IMR-90 (cell line): ENCODE measurements at regions not wholly inside any gene's neighbourhood (a gene's known extent, or its start where the extent isn't known, plus 50 kb on each side); places are given as distances from the start of the nearest gene placed in this dataset.

ENCODE experiments used
- ATAC-seq: fragments of 200-7000 bp; cut with Tn5 transposase; 2 replicates; pipeline ENCODE4 v1.9.1; 2020; ENCODE audit warnings: low read depth, mild to moderate bottlenecking, moderate library complexity
- BruUV-seq: library from RNA; stranded (reverse); fragments of 400-500 nt; replicated peaks from 2 replicates; lab custom pipeline; 2021; lab: Mats Ljungman, UMichigan
- CTCF ChIA-PET: fragments of 300-600 bp; formaldehyde crosslinking; extraction: SDS; loops from one replicate; lab custom pipeline; 2021; ENCODE audit warnings: antibody characterized with exemption; lab: Yijun Ruan, JAX
- POLR2A ChIA-PET: fragments of 300-600 bp; sonication (Branson Sonifier 250); formaldehyde crosslinking; loops from one replicate; lab custom pipeline; 2022; ENCODE audit warnings: antibody characterized with exemption; ENCODE audit not compliant: unreplicated experiment; lab: Charles Lee
- DNase-seq: peaks from one replicate; pipeline ENCODE4 v3.0.0; 2013
- H2AFZ ChIP-seq: replicated peaks from 2 replicates; pipeline ENCODE3; 2013; ENCODE audit warnings: low read length, mild to moderate bottlenecking; ENCODE audit not compliant: poor library complexity
- H2AK5ac ChIP-seq: 2 replicates; pipeline ENCODE4 v1.6.1; 2013; ENCODE audit warnings: low read depth, low read length, inconsistent platforms
- H2AK9ac ChIP-seq: replicated peaks from 2 replicates; pipeline ENCODE3; 2013; ENCODE audit warnings: mild to moderate bottlenecking, low read depth, low read length, moderate library complexity; ENCODE audit not compliant: poor library complexity
- H2BK120ac ChIP-seq: 2 replicates; pipeline ENCODE4 v1.6.1; 2013; ENCODE audit warnings: low read depth, low read length, inconsistent platforms
- H2BK15ac ChIP-seq: 3 replicates; pipeline ENCODE4 v1.6.1; 2013; ENCODE audit warnings: low read depth, low read length, inconsistent platforms
- H2BK20ac ChIP-seq: 2 replicates; pipeline ENCODE4 v1.6.1; 2013; ENCODE audit warnings: low read depth, mild to moderate bottlenecking, inconsistent platforms, low read length, moderate library complexity
- H2BK5ac ChIP-seq: 2 replicates; pipeline ENCODE4 v1.6.1; 2013; ENCODE audit warnings: mild to moderate bottlenecking, low read depth, low read length, inconsistent platforms; ENCODE audit not compliant: poor library complexity, severe bottlenecking
- H3K14ac ChIP-seq: replicated peaks from 2 replicates; pipeline ENCODE4 v1.6.1; 2013; ENCODE audit warnings: low read depth, low read length, inconsistent platforms
- H3K18ac ChIP-seq: 2 replicates; pipeline ENCODE4 v1.6.1; 2013; ENCODE audit warnings: low read depth, low read length, control low read depth
- H3K23ac ChIP-seq: 2 replicates; pipeline ENCODE4 v1.6.1; 2013; ENCODE audit warnings: low read depth, low read length, inconsistent platforms
- H3K27ac ChIP-seq: 2 replicates; pipeline ENCODE4 v1.5.1; 2013; ENCODE audit warnings: mild to moderate bottlenecking, control low read depth, low read length; ENCODE audit not compliant: insufficient read depth
- H3K27me3 ChIP-seq: 2 replicates; pipeline ENCODE4 v1.6.1; 2013; ENCODE audit warnings: low read length; ENCODE audit not compliant: control insufficient read depth, insufficient read depth
- H3K36me3 ChIP-seq: 2 replicates; pipeline ENCODE4 v1.6.1; 2013; ENCODE audit warnings: low read length, mixed read lengths; ENCODE audit not compliant: control insufficient read depth, insufficient read depth
- H3K4ac ChIP-seq: 2 replicates; pipeline ENCODE4 v1.6.1; 2013; ENCODE audit warnings: low read depth, low read length, inconsistent platforms
- H3K4me1 ChIP-seq: 2 replicates; pipeline ENCODE4 v1.6.1; 2013; ENCODE audit warnings: low read length, mixed read lengths; ENCODE audit not compliant: control insufficient read depth, insufficient read depth
- H3K4me2 ChIP-seq: 2 replicates; pipeline ENCODE4 v1.6.1; 2013; ENCODE audit warnings: low read depth, mild to moderate bottlenecking, control low read depth, low read length, moderate library complexity
- H3K4me3 ChIP-seq: 2 replicates; pipeline ENCODE4 v1.5.1; 2013; ENCODE audit warnings: low read depth, mild to moderate bottlenecking, control low read depth, low read length, moderate library complexity; ENCODE audit not compliant: insufficient read depth
- H3K56ac ChIP-seq: 2 replicates; pipeline ENCODE4 v1.6.1; 2013; ENCODE audit warnings: low read length, inconsistent platforms; ENCODE audit not compliant: insufficient read depth; ENCODE audit errors: extremely low read depth
- H3K79me1 ChIP-seq, 2 experiments: 2 replicates each; pipeline ENCODE4 v1.6.1; 2013; ENCODE audit warnings: low read length in 2 of 2, inconsistent platforms in 1 of 2, low read depth in 1 of 2
- H3K9ac ChIP-seq: 2 replicates; pipeline ENCODE4 v1.6.1; 2013; ENCODE audit warnings: low read depth, low read length, control low read depth
- H3K9me1 ChIP-seq: 2 replicates; pipeline ENCODE4 v1.6.1; 2013; ENCODE audit warnings: low read length, inconsistent platforms; ENCODE audit not compliant: insufficient read depth
- H3K9me3 ChIP-seq: 2 replicates; pipeline ENCODE4 v1.6.1; 2013; ENCODE audit warnings: low read length; ENCODE audit not compliant: control insufficient read depth, insufficient read depth
- H4K20me1 ChIP-seq: 2 replicates; pipeline ENCODE4 v1.6.1; 2013; ENCODE audit warnings: low read length, inconsistent platforms; ENCODE audit not compliant: insufficient read depth
- H4K5ac ChIP-seq: 2 replicates; pipeline ENCODE4 v1.6.1; 2013; ENCODE audit warnings: mild to moderate bottlenecking, low read depth, low read length, control low read depth
- H4K8ac ChIP-seq, 2 experiments: 2 replicates each; pipeline ENCODE4 v1.6.1; 2013; ENCODE audit warnings: low read depth in 2 of 2, low read length in 2 of 2, control low read depth in 1 of 2, inconsistent platforms in 1 of 2
- H4K91ac ChIP-seq: 2 replicates; pipeline ENCODE4 v1.6.1; 2013; ENCODE audit warnings: low read depth, low read length, inconsistent platforms; ENCODE audit not compliant: insufficient read depth
- BHLHE40 ChIP-seq: fragments of 150-350 bp; IDR thresholded peaks from 2 replicates; pipeline ENCODE4 v1.6.1; 2016; ENCODE audit warnings: mild to moderate bottlenecking, low read depth, low read length
- CEBPB ChIP-seq: IDR thresholded peaks from 2 replicates; pipeline ENCODE4 v1.6.1; 2012; ENCODE audit warnings: low read depth, low read length, improper control_type of control experiment
- CHD1 ChIP-seq: IDR thresholded peaks from 2 replicates; pipeline ENCODE4 v1.6.1; 2012; ENCODE audit warnings: low read depth, low read length, improper control_type of control experiment
- FOS ChIP-seq: fragments of 150-350 bp; IDR thresholded peaks from 2 replicates; pipeline ENCODE4 v1.6.1; 2016; ENCODE audit warnings: low read depth, low read length
- MAFK ChIP-seq: IDR thresholded peaks from 2 replicates; pipeline ENCODE4 v1.6.1; 2012; ENCODE audit warnings: low read depth, low read length, improper control_type of control experiment
- MAZ ChIP-seq: IDR thresholded peaks from 2 replicates; pipeline ENCODE4 v1.6.1; 2012; ENCODE audit warnings: low read depth, mild to moderate bottlenecking, low read length, improper control_type of control experiment, moderate library complexity, borderline replicate concordance
- MXI1 ChIP-seq: IDR thresholded peaks from 2 replicates; pipeline ENCODE4 v1.6.1; 2012; ENCODE audit warnings: low read depth, mild to moderate bottlenecking, low read length, moderate library complexity, borderline replicate concordance
- NFE2L2 ChIP-seq: fragments of 150-350 bp; IDR thresholded peaks from 2 replicates; pipeline ENCODE4 v1.6.1; 2016; ENCODE audit warnings: low read depth, mild to moderate bottlenecking, low read length
- POLR2A ChIP-seq: IDR thresholded peaks from 2 replicates; pipeline ENCODE4 v1.6.1; 2012; ENCODE audit warnings: mild to moderate bottlenecking, low read depth, low read length
- RAD21 ChIP-seq: IDR thresholded peaks from 2 replicates; pipeline ENCODE4 v1.6.1; 2012; ENCODE audit warnings: low read length, improper control_type of control experiment
- RCOR1 ChIP-seq: IDR thresholded peaks from 2 replicates; pipeline ENCODE4 v1.6.1; 2012; ENCODE audit warnings: mild to moderate bottlenecking, low read length, improper control_type of control experiment; ENCODE audit not compliant: insufficient replicate concordance
- RFX5 ChIP-seq: IDR thresholded peaks from 2 replicates; pipeline ENCODE4 v1.8.0; 2012; ENCODE audit warnings: low read depth, mild to moderate bottlenecking, low read length, moderate library complexity
- SMC3 ChIP-seq: fragments of 150-350 bp; IDR thresholded peaks from 2 replicates; pipeline ENCODE4 v1.6.1; 2016; ENCODE audit warnings: low read depth, mild to moderate bottlenecking, antibody characterized with exemption, low read length, moderate library complexity
- WGBS, 2 experiments: methylation state at CpG; one replicate each; pipeline versions ENCODE4 v1.1.5 to v1.1.7; 2013; ENCODE audit warnings: missing lambda C conversion rate in 2 of 2; ENCODE audit not compliant: insufficient read length in 1 of 2; ENCODE audit errors: extremely low coverage in 2 of 2; 5-methylcytosine and 5-hydroxymethylcytosine counted together
- dilution Hi-C: fragments of 300-500 bp; cut with HindIII; formaldehyde crosslinking; loops from one replicate; pipeline ENCODE4 v1.14.3; 2018; ENCODE audit warnings: low sequenced_read_pairs; ENCODE audit not compliant: unreplicated experiment
- in situ Hi-C: fragments of 300-500 bp; cut with MboI; formaldehyde crosslinking; loops from 3 replicates; pipeline ENCODE4 v1.14.3; 2019; ENCODE audit warnings: low sequenced_read_pairs, inconsistent platforms, mixed read lengths
- intact Hi-C: fragments of 100-400 bp; cut with micrococcal nuclease; formaldehyde crosslinking; loops from 2 replicates; pipeline ENCODE4 v1.10.0; 2022
- TF ChIP-seq, protein P1 (sequence below): fragments of 150-350 bp; IDR thresholded peaks from 2 replicates; pipeline ENCODE4 v1.6.1; 2016; ENCODE audit warnings: low read depth, mild to moderate bottlenecking, low read length, moderate library complexity, borderline replicate concordance
- TF ChIP-seq, protein P2 (sequence below): fragments of 150-350 bp; IDR thresholded peaks from 2 replicates; pipeline ENCODE4 v1.6.1; 2017; ENCODE audit warnings: mild to moderate bottlenecking, antibody characterized with exemption, low read length, low read depth
- TF ChIP-seq, protein P3 (sequence below): conservative IDR thresholded peaks from 2 replicates; pipeline ENCODE4 v1.5.1; 2012; ENCODE audit warnings: mild to moderate bottlenecking, low read depth, low read length, improper control_type of control experiment

DNA sequence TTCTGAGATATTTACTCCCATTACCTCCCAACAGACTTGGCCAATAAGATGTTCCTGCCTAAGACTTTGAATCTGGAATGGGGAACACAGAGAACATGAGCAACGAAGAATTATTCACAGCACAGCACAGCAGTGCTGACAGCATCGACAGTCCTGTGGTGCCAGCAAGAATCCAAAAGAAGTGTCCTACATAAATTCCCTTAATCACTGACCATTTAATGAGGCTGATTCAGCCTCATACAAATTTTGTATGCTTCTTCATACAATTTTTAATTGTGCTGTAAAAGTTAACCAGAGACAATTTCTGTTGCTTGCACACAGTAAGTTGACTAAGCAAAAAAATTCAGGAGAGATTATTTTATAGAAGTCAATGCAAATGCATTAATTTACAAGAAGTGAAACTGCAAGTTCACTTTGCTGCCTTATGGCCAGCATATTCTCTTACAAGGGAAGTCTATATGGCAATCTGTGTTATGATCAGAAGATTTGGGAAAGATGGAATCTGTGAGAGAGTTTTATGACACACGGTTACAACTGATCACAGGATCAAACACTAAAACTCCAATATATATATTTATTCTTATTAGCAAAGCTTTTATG, 855.9 kb downstream of the LTN1 start:
- Histone ChIP-seq H3K79me1 (no peaks in the 10 kb centered on the region), H2BK120ac (peak overlapping the region; percentile 76), H3K9me3 (peaks cover 2% of the 10 kb centered on the region), H4K5ac (peak overlapping the region; percentile 79; the same call in 1 of the 2 replicates), H2BK15ac (peak overlapping the region; percentile 53; the same call in 2 of the 3 replicates), H4K8ac (peak overlapping the region; percentile 8 to 38; a peak in 2 of 4 replicates), H3K14ac (0 out of 2 replicates have a peak overlapping the region, but pooled peaks have one; percentile 61), H3K9me1 (peaks cover 2% of the 10 kb centered on the region; the same call in 1 of the 2 replicates), H3K36me3 (no peaks in the 10 kb centered on the region), H3K27ac (no peak overlapping the region), H3K4me3 (no peak overlapping the region), H3K9ac (no peak overlapping the region), H3K18ac (peak overlapping the region; percentile 88), H3K4me1 (peaks cover 2% of the 10 kb centered on the region; the same call in 1 of the 2 replicates), H2AK9ac (no peak overlapping the region), H3K23ac (no peak overlapping the region), H3K4me2 (no peak overlapping the region), H2AK5ac (peak overlapping the region; percentile 25; the same call in 1 of the 2 replicates), H4K91ac (peak overlapping the region; percentile 56), H2BK5ac (no peak overlapping the region), H2BK20ac (peak overlapping the region; percentile 72), H2AFZ (no peak overlapping the region), H4K20me1 (no peaks in the 10 kb centered on the region), H3K56ac (no peak overlapping the region), H3K4ac (peak overlapping the region; percentile 26; the same call in 1 of the 2 replicates), H3K27me3 (no peaks in the 10 kb centered on the region)
- CTCF ChIA-PET: no interaction called here
- in situ Hi-C loops: no loop called here
- 83% methylated on average over 1 of the region's 3 CpGs; no CpG with 5 or more reads in 1 of the 2 experiments for WGBS, 2 experiments
- DNase-seq (no peak), ATAC-seq (no peak)
- intact Hi-C loops: loop anchor here (10.0 kb wide), 1 partner anchor 608 kb away; no protein-coding TSS in a partner anchor
- TF ChIP-seq CEBPB (no peak), FOS (no peak), NFE2L2 (no peak), MAZ (no peak), SMC3 (no peak), MAFK (no peak), BHLHE40 (no peak), RAD21 (no peak), POLR2A (no peak), RFX5 (no peak), RCOR1 (no peak), CHD1 (no peak), MXI1 (no peak)
- TF ChIP-seq, protein P1, sequence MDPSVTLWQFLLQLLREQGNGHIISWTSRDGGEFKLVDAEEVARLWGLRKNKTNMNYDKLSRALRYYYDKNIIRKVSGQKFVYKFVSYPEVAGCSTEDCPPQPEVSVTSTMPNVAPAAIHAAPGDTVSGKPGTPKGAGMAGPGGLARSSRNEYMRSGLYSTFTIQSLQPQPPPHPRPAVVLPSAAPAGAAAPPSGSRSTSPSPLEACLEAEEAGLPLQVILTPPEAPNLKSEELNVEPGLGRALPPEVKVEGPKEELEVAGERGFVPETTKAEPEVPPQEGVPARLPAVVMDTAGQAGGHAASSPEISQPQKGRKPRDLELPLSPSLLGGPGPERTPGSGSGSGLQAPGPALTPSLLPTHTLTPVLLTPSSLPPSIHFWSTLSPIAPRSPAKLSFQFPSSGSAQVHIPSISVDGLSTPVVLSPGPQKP: no peak
- TF ChIP-seq, protein P2, sequence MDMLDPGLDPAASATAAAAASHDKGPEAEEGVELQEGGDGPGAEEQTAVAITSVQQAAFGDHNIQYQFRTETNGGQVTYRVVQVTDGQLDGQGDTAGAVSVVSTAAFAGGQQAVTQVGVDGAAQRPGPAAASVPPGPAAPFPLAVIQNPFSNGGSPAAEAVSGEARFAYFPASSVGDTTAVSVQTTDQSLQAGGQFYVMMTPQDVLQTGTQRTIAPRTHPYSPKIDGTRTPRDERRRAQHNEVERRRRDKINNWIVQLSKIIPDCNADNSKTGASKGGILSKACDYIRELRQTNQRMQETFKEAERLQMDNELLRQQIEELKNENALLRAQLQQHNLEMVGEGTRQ: no peak
- TF ChIP-seq, protein P3, sequence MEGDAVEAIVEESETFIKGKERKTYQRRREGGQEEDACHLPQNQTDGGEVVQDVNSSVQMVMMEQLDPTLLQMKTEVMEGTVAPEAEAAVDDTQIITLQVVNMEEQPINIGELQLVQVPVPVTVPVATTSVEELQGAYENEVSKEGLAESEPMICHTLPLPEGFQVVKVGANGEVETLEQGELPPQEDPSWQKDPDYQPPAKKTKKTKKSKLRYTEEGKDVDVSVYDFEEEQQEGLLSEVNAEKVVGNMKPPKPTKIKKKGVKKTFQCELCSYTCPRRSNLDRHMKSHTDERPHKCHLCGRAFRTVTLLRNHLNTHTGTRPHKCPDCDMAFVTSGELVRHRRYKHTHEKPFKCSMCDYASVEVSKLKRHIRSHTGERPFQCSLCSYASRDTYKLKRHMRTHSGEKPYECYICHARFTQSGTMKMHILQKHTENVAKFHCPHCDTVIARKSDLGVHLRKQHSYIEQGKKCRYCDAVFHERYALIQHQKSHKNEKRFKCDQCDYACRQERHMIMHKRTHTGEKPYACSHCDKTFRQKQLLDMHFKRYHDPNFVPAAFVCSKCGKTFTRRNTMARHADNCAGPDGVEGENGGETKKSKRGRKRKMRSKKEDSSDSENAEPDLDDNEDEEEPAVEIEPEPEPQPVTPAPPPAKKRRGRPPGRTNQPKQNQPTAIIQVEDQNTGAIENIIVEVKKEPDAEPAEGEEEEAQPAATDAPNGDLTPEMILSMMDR: no peak
- dilution Hi-C loops: no loop called here
- POLR2A ChIA-PET: no interaction called here
- BruUV-seq: no TSS peak
